HepG2 (cell line): ENCODE measurements at regions not wholly inside any gene's neighbourhood (a gene's known extent, or its start where the extent isn't known, plus 50 kb on each side); places are given as distances from the start of the nearest gene placed in this dataset.

Experiments used
- ATAC-seq: fragments of 200-7000 bp; cut with Tn5 transposase; 3 replicates; pipeline ENCODE4 v1.9.1; 2020; ENCODE audit warnings: mild to moderate bottlenecking, moderate library complexity
- BruUV-seq: library from RNA; stranded (reverse); fragments of 400-500 nt; replicated peaks from 2 replicates; lab custom pipeline; 2021; lab: Mats Ljungman, UMichigan
- CTCF ChIA-PET: fragments of 300-600 bp; formaldehyde crosslinking; extraction: SDS; loops from one replicate; lab custom pipeline; 2021; ENCODE audit warnings: low total read pairs, inconsistent platforms, low intra/inter-chr PET ratio; lab: Yijun Ruan, JAX
- POLR2A ChIA-PET: fragments of 350-600 bp; sonication (Branson Sonifier 250); formaldehyde crosslinking; loops from one replicate; lab custom pipeline; 2020; ENCODE audit warnings: antibody characterized with exemption, inconsistent platforms; lab: Yijun Ruan, JAX
- DNase-seq: peaks from one replicate; pipeline ENCODE4 v3.0.0-alpha.2; 2015; ENCODE audit warnings: low spot score
- FAIRE-seq: peaks from 3 replicates; lab custom pipeline; 2011; peaks lifted over from hg19 to GRCh38; lab: Jason Lieb, UNC
- H2AFZ ChIP-seq: one replicate; pipeline ENCODE4 v1.6.1; 2011; ENCODE audit warnings: low read length, inconsistent platforms
- H3K27ac ChIP-seq: fragments of 300-600 bp; 3 replicates; pipeline ENCODE4 v1.8.0; 2011; ENCODE audit warnings: mixed run types, mild to moderate bottlenecking, mixed read lengths, low read length, inconsistent platforms; ENCODE audit not compliant: insufficient read depth; ENCODE audit errors: extremely low read length
- H3K27me3 ChIP-seq, 2 experiments: fragments of 200-600 bp in 1 of 2; 2 replicates in 1 of 2; 3 replicates in 1 of 2; pipeline versions ENCODE4 v1.6.0 to v1.8.0; 2011; ENCODE audit warnings: low read length in 2 of 2, mild to moderate bottlenecking in 2 of 2, moderate library complexity in 2 of 2, inconsistent platforms in 1 of 2; ENCODE audit not compliant: insufficient read depth in 2 of 2, control insufficient read depth in 1 of 2
- H3K36me3 ChIP-seq, 2 experiments: fragments of 200-600 bp in 1 of 2; replicated peaks in 1 of 2; 2 replicates in 1 of 2; 3 replicates in 1 of 2; pipeline versions ENCODE4 v1.5.1 to v1.8.0; 2011; ENCODE audit warnings: low read length in 2 of 2, inconsistent platforms in 1 of 2; ENCODE audit not compliant: insufficient read depth in 2 of 2, control insufficient read depth in 1 of 2
- H3K4me1 ChIP-seq: 2 replicates; pipeline ENCODE4 v1.5.1; 2012; ENCODE audit warnings: low read length, inconsistent platforms; ENCODE audit not compliant: insufficient read depth
- H3K4me2 ChIP-seq: 2 replicates; pipeline ENCODE4 v1.6.0; 2011; ENCODE audit warnings: low read depth, low read length, inconsistent platforms
- H3K4me3 ChIP-seq, 3 experiments: fragments of 200-600 bp in 1 of 3; sonication (generic), shearing (Covaris generic) in 1 of 3; replicated peaks in 1 of 3; 2 replicates each; pipeline ENCODE4 v1.5.1; 2011 to 2016; ENCODE audit warnings: low read length in 3 of 3, inconsistent platforms in 2 of 3, low read depth in 2 of 3, mild to moderate bottlenecking in 2 of 3, control low read depth in 1 of 3, mixed read lengths in 1 of 3; ENCODE audit not compliant: insufficient read depth in 1 of 3
- H3K79me2 ChIP-seq: one replicate; pipeline ENCODE4 v1.6.1; 2011; ENCODE audit warnings: low read length, inconsistent platforms; ENCODE audit not compliant: insufficient read depth
- H3K9ac ChIP-seq: 2 replicates; pipeline ENCODE4 v1.6.0; 2011; ENCODE audit warnings: mild to moderate bottlenecking, low read depth, low read length, inconsistent platforms; ENCODE audit not compliant: insufficient read depth
- H3K9me3 ChIP-seq: 2 replicates; pipeline ENCODE4 v1.5.1; 2012; ENCODE audit warnings: mild to moderate bottlenecking, low read length
- H4K20me1 ChIP-seq: 2 replicates; pipeline ENCODE4 v1.6.0; 2011; ENCODE audit warnings: inconsistent platforms, mild to moderate bottlenecking, low read length, moderate library complexity; ENCODE audit not compliant: insufficient read depth
- BCL6 ChIP-seq: IDR thresholded peaks from 2 replicates; pipeline ENCODE4 v1.6.1; 2016; ENCODE audit warnings: missing genetic modification reagents, missing compliant biosample characterization
- CBX1 ChIP-seq: IDR thresholded peaks from one replicate; pipeline ENCODE4 v1.6.1; 2016; ENCODE audit warnings: antibody characterized with exemption, low read depth
- EP300 ChIP-seq, 3 experiments: sonication (generic) in 1 of 3; formaldehyde crosslinking in 1 of 3; IDR thresholded peaks; 2 replicates each; pipeline versions ENCODE4 v1.5.1 to v1.6.1; 2011 to 2020; ENCODE audit warnings: low read depth in 2 of 3, low read length in 2 of 3, borderline replicate concordance in 1 of 3, improper control_type of control experiment in 1 of 3, mild to moderate bottlenecking in 1 of 3, missing genetic modification reagents in 1 of 3, moderate library complexity in 1 of 3
- GATAD2A ChIP-seq: IDR thresholded peaks from 2 replicates; pipeline ENCODE4 v1.6.1; 2016
- HINFP ChIP-seq: sonication (generic); formaldehyde crosslinking; IDR thresholded peaks from 2 replicates; pipeline ENCODE4 v1.4.0; 2020; ENCODE audit warnings: low read depth, mild to moderate bottlenecking, missing genetic modification reagents
- HMG20A ChIP-seq: IDR thresholded peaks from 2 replicates; pipeline ENCODE4 v1.6.1; 2016; ENCODE audit warnings: borderline replicate concordance
- HNRNPH1 ChIP-seq: fragments of 200-400 bp; formaldehyde crosslinking; optimal IDR thresholded peaks from 2 replicates; pipeline ENCODE3; 2017; ENCODE audit warnings: mild to moderate bottlenecking, low read depth, low read length
- MLLT10 ChIP-seq: sonication (generic); formaldehyde crosslinking; IDR thresholded peaks from 2 replicates; pipeline ENCODE4 v1.4.0; 2020; ENCODE audit warnings: missing genetic modification reagents
- NR2F6 ChIP-seq, 2 experiments: IDR thresholded peaks; 2 replicates each; pipeline ENCODE4 v1.6.1; 2016; ENCODE audit warnings: antibody characterized with exemption in 1 of 2, mild to moderate bottlenecking in 1 of 2
- PTBP1 ChIP-seq: fragments of 200-400 bp; formaldehyde crosslinking; IDR thresholded peaks from 2 replicates; pipeline ENCODE4 v1.6.1; 2018; ENCODE audit warnings: low read length, low read depth; ENCODE audit not compliant: poor library complexity, severe bottlenecking
- RBFOX2 ChIP-seq: fragments of 200-400 bp; formaldehyde crosslinking; IDR thresholded peaks from 2 replicates; pipeline ENCODE4 v1.6.1; 2017; ENCODE audit warnings: low read depth, mild to moderate bottlenecking, low read length
- ZBTB37 ChIP-seq: sonication (generic); formaldehyde crosslinking; IDR thresholded peaks from 2 replicates; pipeline ENCODE4 v1.4.0; 2020; ENCODE audit warnings: mild to moderate bottlenecking, missing genetic modification reagents
- ZBTB8A ChIP-seq: sonication (generic); formaldehyde crosslinking; IDR thresholded peaks from 2 replicates; pipeline ENCODE4 v1.4.0; 2020; ENCODE audit warnings: mild to moderate bottlenecking, low read depth, missing genetic modification reagents, borderline replicate concordance
- ZNF280B ChIP-seq: sonication (generic); formaldehyde crosslinking; IDR thresholded peaks from 2 replicates; pipeline ENCODE4 v1.5.0; 2020; ENCODE audit warnings: missing genetic modification reagents, mild to moderate bottlenecking, borderline replicate concordance
- ZNF333 ChIP-seq: sonication (generic); formaldehyde crosslinking; IDR thresholded peaks from 2 replicates; pipeline ENCODE4 v1.4.0; 2020; ENCODE audit warnings: mild to moderate bottlenecking, missing genetic modification reagents, borderline replicate concordance
- ZNF343 ChIP-seq: sonication (generic); formaldehyde crosslinking; IDR thresholded peaks from 2 replicates; pipeline ENCODE4 v1.4.0; 2020; ENCODE audit warnings: mild to moderate bottlenecking, missing genetic modification reagents
- ZNF709 ChIP-seq: sonication (generic); formaldehyde crosslinking; IDR thresholded peaks from 2 replicates; pipeline ENCODE4 v1.5.0; 2020; ENCODE audit warnings: mild to moderate bottlenecking, missing genetic modification reagents
- ZNF710 ChIP-seq: sonication (generic); formaldehyde crosslinking; IDR thresholded peaks from 2 replicates; pipeline ENCODE4 v1.5.0; 2020; ENCODE audit warnings: mild to moderate bottlenecking, missing genetic modification reagents, borderline replicate concordance
- ZSCAN21 ChIP-seq: sonication (generic); formaldehyde crosslinking; IDR thresholded peaks from 2 replicates; pipeline ENCODE4 v1.8.0; 2022; ENCODE audit warnings: mild to moderate bottlenecking, missing genetic modification reagents, moderate library complexity, borderline replicate concordance
- ZSCAN31 ChIP-seq: sonication (generic); formaldehyde crosslinking; IDR thresholded peaks from 2 replicates; pipeline ENCODE4 v1.5.0; 2020; ENCODE audit warnings: low read depth, mild to moderate bottlenecking, missing genetic modification reagents
- WGBS: methylation state at CpG from one replicate; pipeline ENCODE4 v1.1.6; 2017; ENCODE audit warnings: low lambda C conversion rate; 5-methylcytosine and 5-hydroxymethylcytosine counted together
- in situ Hi-C: cut with HindIII; loops from 2 replicates; pipeline ENCODE4 v1.10.0; 2017; ENCODE audit warnings: low pct_unique_long_range_greater_than_20kb; ENCODE audit not compliant: extremely low pct_ligation_motif_present
- intact Hi-C: fragments of 100-400 bp; cut with micrococcal nuclease; formaldehyde crosslinking; loops from one replicate; pipeline ENCODE4 v1.10.0; 2022; ENCODE audit not compliant: unreplicated experiment

GRCh38 chr13:104785952-104786351 is 1719.7 kb upstream of the SLC10A2 start:
- Histone ChIP-seq H3K4me3 (no peak overlapping the region), H3K4me2 (no peak overlapping the region), H3K36me3 (no peaks in the 10 kb centered on the region), H4K20me1 (no peaks in the 10 kb centered on the region), H2AFZ (no peak overlapping the region), H3K4me1 (no peaks in the 10 kb centered on the region), H3K27me3 (no peaks in the 10 kb centered on the region), H3K9me3 (peaks cover 34% of the 10 kb centered on the region), H3K27ac (no peak overlapping the region), H3K9ac (no peak overlapping the region), H3K79me2 (no peaks in the 10 kb centered on the region)
- ATAC-seq (no peak), DNase-seq (no peak), FAIRE-seq (no peak)
- intact Hi-C loops (no loop called here), in situ Hi-C loops (no loop called here)
- CTCF ChIA-PET: no interaction called here
- 3% methylated on average over 5 of the region's 5 CpGs for WGBS
- TF ChIP-seq CBX1 (no peak), ZNF333 (CRISPR knock-in tag) (no peak), ZSCAN21 (no peak), ZNF709 (CRISPR knock-in tag) (no peak), NR2F6 (IDR thresholded peaks at IDR 0.05) (no peak), NR2F6 (CRISPR knock-in tag; IDR thresholded peaks at IDR 0.05) (no peak), HINFP (no peak), PTBP1 (no peak), BCL6 (no peak), ZNF710 (CRISPR knock-in tag) (no peak), ZSCAN31 (CRISPR knock-in tag) (no peak), GATAD2A (CRISPR knock-in tag) (no peak), RBFOX2 (no peak), EP300 (IDR thresholded peaks at IDR 0.05; ENCODE audit: low read depth in 2 of 2, low read length in 2 of 2) (no peak), EP300 (CRISPR knock-in tag; IDR thresholded peaks at IDR 0.05; ENCODE audit: borderline replicate concordance) (no peak), ZNF343 (CRISPR knock-in tag) (no peak), ZBTB8A (no peak), ZBTB37 (CRISPR knock-in tag) (no peak), HMG20A (CRISPR knock-in tag) (no peak), HNRNPH1 (no peak), MLLT10 (CRISPR knock-in tag) (no peak), ZNF280B (CRISPR knock-in tag) (no peak)
- POLR2A ChIA-PET: no interaction called here
- BruUV-seq: no TSS peak
